Natural killer cell (primary cell): ENCODE measurements at regions not wholly inside any gene's neighbourhood (a gene's known extent, or its start where the extent isn't known, plus 50 kb on each side); places are given as distances from the start of the nearest gene placed in this dataset.

Experiments used
- ATAC-seq, 3 donors: fragments of 150-1000 bp in 2 of 3; fragments of 200-7000 bp in 1 of 3; cut with Tn5 transposase; 1 replicate in 1 of 3; 2 replicates in 2 of 3; pipeline ENCODE4 v1.10.0; 2021; ENCODE audit warnings: mild to moderate bottlenecking in 2 of 3, moderate library complexity in 2 of 3
- DNase-seq, 2 donors: peaks; one replicate each; pipeline versions ENCODE4 v3.0.0 to v3.0.0-alpha.2; 2013 to 2021; ENCODE audit warnings: mixed read lengths in 1 of 2
- H3K27ac ChIP-seq: one replicate; pipeline ENCODE4 v1.5.1; 2013; ENCODE audit warnings: mild to moderate bottlenecking, low read length
- H3K27me3 ChIP-seq: one replicate; pipeline ENCODE4 v1.6.1; 2013; ENCODE audit warnings: low read length; ENCODE audit not compliant: control insufficient read depth, insufficient read depth
- H3K36me3 ChIP-seq: one replicate; pipeline ENCODE4 v1.6.1; 2013; ENCODE audit warnings: low read length; ENCODE audit not compliant: control insufficient read depth, insufficient read depth
- H3K4me1 ChIP-seq: one replicate; pipeline ENCODE4 v1.6.1; 2013; ENCODE audit warnings: low read length; ENCODE audit not compliant: control insufficient read depth, insufficient read depth
- H3K4me3 ChIP-seq: one replicate; pipeline ENCODE4 v1.5.1; 2013; ENCODE audit warnings: low read length
- H3K9me3 ChIP-seq: one replicate; pipeline ENCODE4 v1.6.1; 2013; ENCODE audit warnings: low read length; ENCODE audit not compliant: control insufficient read depth, insufficient read depth
- H3K27ac Mint-ChIP-seq, 2 donors: one replicate each; pipeline ENCODE4 v1.8.0; 2022; ENCODE audit warnings: mild to moderate bottlenecking in 2 of 2, mixed read lengths in 2 of 2, moderate library complexity in 1 of 2
- H3K27me3 Mint-ChIP-seq, 2 donors: one replicate each; pipeline ENCODE4 v1.8.0; 2022; ENCODE audit warnings: low read depth in 2 of 2, mixed read lengths in 2 of 2
- H3K36me3 Mint-ChIP-seq: one replicate; pipeline ENCODE4 v1.8.0; 2022; ENCODE audit warnings: mixed read lengths
- H3K4me1 Mint-ChIP-seq, 2 donors: one replicate each; pipeline ENCODE4 v1.8.0; 2022; ENCODE audit warnings: mixed read lengths in 2 of 2
- H3K4me3 Mint-ChIP-seq: one replicate; pipeline ENCODE4 v1.8.0; 2022; ENCODE audit warnings: mild to moderate bottlenecking, moderate library complexity, mixed read lengths
- H3K9me3 Mint-ChIP-seq, 2 donors: one replicate each; pipeline ENCODE4 v1.8.0; 2022; ENCODE audit warnings: mixed read lengths in 2 of 2
- WGBS: methylation state at CpG from one replicate; pipeline ENCODE4 v1.1.7; 2013; ENCODE audit warnings: missing lambda C conversion rate; ENCODE audit not compliant: insufficient coverage; 5-methylcytosine and 5-hydroxymethylcytosine counted together
- intact Hi-C: fragments of 100-400 bp; cut with micrococcal nuclease; formaldehyde crosslinking; loops from one replicate; pipeline ENCODE4 v1.14.2; 2022
- TF ChIP-seq, protein P1 (sequence below): fragments of 200-600 bp; IDR thresholded peaks from one replicate; pipeline ENCODE4 v1.8.0; 2022; ENCODE audit warnings: antibody characterized with exemption

DNA sequence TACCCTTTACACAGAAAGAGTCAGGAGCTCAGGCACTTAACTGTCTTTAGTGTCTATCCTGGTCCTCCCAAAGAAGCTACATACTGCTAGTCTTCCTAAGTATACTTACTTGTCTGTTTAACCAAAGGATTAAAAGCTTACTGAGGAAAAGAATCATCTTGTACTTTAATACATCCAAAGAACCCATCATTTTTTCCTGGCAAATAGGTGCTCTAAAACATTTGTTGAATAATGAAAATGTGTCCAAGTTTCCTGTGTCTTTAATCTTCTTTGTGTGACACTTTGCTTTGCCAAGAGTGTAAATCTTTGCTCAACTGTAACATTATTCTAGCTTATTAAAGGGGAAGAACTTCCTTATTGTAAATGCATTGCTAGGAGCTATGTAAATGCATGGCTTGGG lies 519.2 kb downstream of the OTOL1 start:
- no peak overlapping the region for H3K4me3 ChIP-seq
- H3K4me1 ChIP-seq: no peaks in the 10 kb centered on the region
- ATAC-seq: no peak
- Mint-ChIP-seq H3K27me3 (no peaks in the 10 kb centered on the region), H3K27ac (no peak overlapping the region), H3K36me3 (no peaks in the 10 kb centered on the region), H3K4me3 (no peak overlapping the region), H3K9me3 (peaks cover 5 to 8% of the 10 kb centered on the region in 2 donors), H3K4me1 (no peaks in the 10 kb centered on the region)
- no peak for DNase-seq
- no peaks in the 10 kb centered on the region for H3K36me3 ChIP-seq
- H3K27ac ChIP-seq: no peak overlapping the region
- intact Hi-C loops: no loop called here
- H3K9me3 ChIP-seq: no peaks in the 10 kb centered on the region
- no peaks in the 10 kb centered on the region for H3K27me3 ChIP-seq
- TF ChIP-seq, protein P1, sequence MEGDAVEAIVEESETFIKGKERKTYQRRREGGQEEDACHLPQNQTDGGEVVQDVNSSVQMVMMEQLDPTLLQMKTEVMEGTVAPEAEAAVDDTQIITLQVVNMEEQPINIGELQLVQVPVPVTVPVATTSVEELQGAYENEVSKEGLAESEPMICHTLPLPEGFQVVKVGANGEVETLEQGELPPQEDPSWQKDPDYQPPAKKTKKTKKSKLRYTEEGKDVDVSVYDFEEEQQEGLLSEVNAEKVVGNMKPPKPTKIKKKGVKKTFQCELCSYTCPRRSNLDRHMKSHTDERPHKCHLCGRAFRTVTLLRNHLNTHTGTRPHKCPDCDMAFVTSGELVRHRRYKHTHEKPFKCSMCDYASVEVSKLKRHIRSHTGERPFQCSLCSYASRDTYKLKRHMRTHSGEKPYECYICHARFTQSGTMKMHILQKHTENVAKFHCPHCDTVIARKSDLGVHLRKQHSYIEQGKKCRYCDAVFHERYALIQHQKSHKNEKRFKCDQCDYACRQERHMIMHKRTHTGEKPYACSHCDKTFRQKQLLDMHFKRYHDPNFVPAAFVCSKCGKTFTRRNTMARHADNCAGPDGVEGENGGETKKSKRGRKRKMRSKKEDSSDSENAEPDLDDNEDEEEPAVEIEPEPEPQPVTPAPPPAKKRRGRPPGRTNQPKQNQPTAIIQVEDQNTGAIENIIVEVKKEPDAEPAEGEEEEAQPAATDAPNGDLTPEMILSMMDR: no peak

DNA sequence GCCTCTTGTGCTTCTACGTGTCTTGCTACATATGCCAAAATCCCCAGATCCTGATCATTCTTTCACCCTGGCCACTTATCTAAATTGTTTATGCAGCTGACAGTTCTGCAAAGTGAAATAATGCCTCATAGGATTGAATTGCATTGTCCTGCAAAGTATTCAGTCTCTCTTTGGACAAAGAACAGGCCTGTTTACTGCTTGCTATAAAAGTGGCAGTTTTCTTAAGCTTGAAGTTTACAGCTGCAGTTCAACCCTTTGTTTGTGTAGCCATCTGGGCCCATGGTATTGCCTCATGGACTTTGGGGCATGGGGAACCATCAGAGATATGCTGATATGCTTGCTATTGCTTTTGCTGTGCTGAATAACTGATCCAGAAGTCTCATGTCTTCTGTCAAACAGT lies 523.2 kb downstream of the OTOL1 start:
- WGBS: 92% methylated on average over 1 of the region's 1 CpG

GRCh38 chr3:162021206-162021605 lies 524.6 kb downstream of the OTOL1 start:
- H3K4me3 ChIP-seq: no peak overlapping the region
- no peak for DNase-seq
- Mint-ChIP-seq H3K9me3 (peaks cover 2 to 5% of the 10 kb centered on the region in 2 donors), H3K4me1 (no peaks in the 10 kb centered on the region), H3K27ac (no peak overlapping the region), H3K36me3 (no peaks in the 10 kb centered on the region), H3K4me3 (no peak overlapping the region), H3K27me3 (no peaks in the 10 kb centered on the region)
- H3K36me3 ChIP-seq: no peaks in the 10 kb centered on the region
- H3K27ac ChIP-seq: no peak overlapping the region
- no peak for ATAC-seq
- intact Hi-C loops: no loop called here
- no peaks in the 10 kb centered on the region for H3K4me1 ChIP-seq
- no peaks in the 10 kb centered on the region for H3K27me3 ChIP-seq
- TF ChIP-seq, protein P1: no peak
- WGBS: 100% methylated on average over 2 of the region's 4 CpGs
- no peaks in the 10 kb centered on the region for H3K9me3 ChIP-seq

More for the DNA sequence above, 523.2 kb downstream of the OTOL1 start:
- no peak for DNase-seq
- Histone ChIP-seq H3K36me3 (no peaks in the 10 kb centered on the region), H3K4me1 (no peaks in the 10 kb centered on the region), H3K27me3 (no peaks in the 10 kb centered on the region), H3K9me3 (no peaks in the 10 kb centered on the region), H3K4me3 (no peak overlapping the region), H3K27ac (no peak overlapping the region)
- H3K4me3 Mint-ChIP-seq: no peak overlapping the region
- ATAC-seq: no peak
- no peaks in the 10 kb centered on the region for H3K36me3 Mint-ChIP-seq
- no peaks in the 10 kb centered on the region for H3K4me1 Mint-ChIP-seq
- peaks cover 0 to 5% of the 10 kb centered on the region in 2 donors for H3K9me3 Mint-ChIP-seq
- TF ChIP-seq, protein P1: no peak
- H3K27ac Mint-ChIP-seq: no peak overlapping the region
- intact Hi-C loops: no loop called here
- H3K27me3 Mint-ChIP-seq: no peaks in the 10 kb centered on the region

DNA sequence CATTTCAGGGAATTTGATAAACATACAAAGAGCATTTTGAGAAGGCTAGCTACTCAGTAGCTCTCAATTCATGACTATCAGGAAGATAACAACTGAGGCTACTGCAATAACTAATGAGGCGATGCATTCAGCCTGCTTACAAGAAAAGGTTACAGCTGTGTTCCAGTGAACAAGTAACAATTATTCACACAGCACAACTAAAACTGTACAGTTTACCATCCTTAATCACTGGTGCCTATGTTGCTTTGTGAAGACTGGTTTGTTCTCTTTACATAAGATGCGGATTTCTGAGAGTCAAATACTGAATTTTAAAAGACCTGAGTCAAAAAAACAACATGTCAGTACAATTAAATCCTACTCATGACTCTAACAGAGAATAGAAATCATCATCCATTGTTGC lies 526.3 kb downstream of the OTOL1 start:
- intact Hi-C loops: no loop called here
- no peaks in the 10 kb centered on the region for H3K36me3 Mint-ChIP-seq
- TF ChIP-seq, protein P1: no peak
- no peaks in the 10 kb centered on the region for H3K27me3 Mint-ChIP-seq
- WGBS: 92% methylated on average over 2 of the region's 2 CpGs
- no peak overlapping the region for H3K4me3 Mint-ChIP-seq
- Histone ChIP-seq H3K4me1 (no peaks in the 10 kb centered on the region), H3K27me3 (no peaks in the 10 kb centered on the region), H3K36me3 (no peaks in the 10 kb centered on the region), H3K4me3 (no peak overlapping the region), H3K27ac (no peak overlapping the region), H3K9me3 (no peaks in the 10 kb centered on the region)
- no peak for ATAC-seq
- H3K27ac Mint-ChIP-seq: no peak overlapping the region
- no peak for DNase-seq
- H3K9me3 Mint-ChIP-seq: peaks cover 0 to 4% of the 10 kb centered on the region in 2 donors
- H3K4me1 Mint-ChIP-seq: no peaks in the 10 kb centered on the region
